Endothelial cell of umbilical vein (primary cell): ENCODE measurements at regions not wholly inside any gene's neighbourhood (a gene's known extent, or its start where the extent isn't known, plus 50 kb on each side); places are given as distances from the start of the nearest gene placed in this dataset.

Experiments used
- BruUV-seq: library from RNA; stranded (reverse); fragments of 400-500 nt; replicated peaks from 2 replicates; lab custom pipeline; 2021; lab: Mats Ljungman, UMichigan
- CTCF ChIA-PET: fragments of 300-600, 350-600 bp; sonication (Branson Sonifier 250); formaldehyde crosslinking; loops from one replicate; lab custom pipeline; 2021; ENCODE audit warnings: antibody characterized with exemption, inconsistent platforms; lab: Charles Lee
- POLR2A ChIA-PET: fragments of 300-600, 350-600 bp; sonication (Branson Sonifier 250); formaldehyde crosslinking; loops from one replicate; lab custom pipeline; 2021; ENCODE audit warnings: antibody characterized with exemption, inconsistent platforms; lab: Charles Lee
- DNase-seq: peaks from one replicate; pipeline ENCODE4 v3.0.0-alpha.2; 2011; ENCODE audit warnings: low read depth, low spot score
- FAIRE-seq: peaks from 2 replicates; lab custom pipeline; 2011; peaks lifted over from hg19 to GRCh38; lab: Jason Lieb, UNC
- H2AFZ ChIP-seq: 2 replicates; pipeline ENCODE4 v1.6.0; 2012; ENCODE audit warnings: low read depth, low read length, control low read depth, inconsistent platforms
- H3K27ac ChIP-seq: 2 replicates; pipeline ENCODE4 v1.5.1; 2011; ENCODE audit warnings: low read depth, mild to moderate bottlenecking, control low read depth, low read length, moderate library complexity; ENCODE audit not compliant: insufficient read depth
- H3K27me3 ChIP-seq, 2 experiments: 2 replicates each; pipeline versions ENCODE4 v1.6.0 to v1.6.1; 2011; ENCODE audit warnings: low read length in 2 of 2, mixed read lengths in 1 of 2; ENCODE audit not compliant: control insufficient read depth in 2 of 2, insufficient read depth in 2 of 2
- H3K36me3 ChIP-seq, 2 experiments: 2 replicates in 1 of 2; 3 replicates in 1 of 2; pipeline ENCODE4 v1.5.1; 2011; ENCODE audit warnings: low read length in 2 of 2, mild to moderate bottlenecking in 1 of 2, moderate library complexity in 1 of 2; ENCODE audit not compliant: control insufficient read depth in 2 of 2, insufficient read depth in 2 of 2; ENCODE audit errors: extremely low read depth in 1 of 2
- H3K4me1 ChIP-seq: 3 replicates; pipeline ENCODE4 v1.5.1; 2011; ENCODE audit warnings: mild to moderate bottlenecking, low read length; ENCODE audit not compliant: control insufficient read depth, insufficient read depth; ENCODE audit errors: extremely low read depth
- H3K4me2 ChIP-seq: 2 replicates; pipeline ENCODE4 v1.6.1; 2011; ENCODE audit warnings: low read length, control low read depth, mixed read lengths; ENCODE audit not compliant: insufficient read depth
- H3K4me3 ChIP-seq, 3 experiments: fragments of 200-600 bp in 1 of 3; sonication (generic), shearing (Covaris generic) in 1 of 3; replicated peaks in 1 of 3; 2 replicates each; pipeline ENCODE4 v1.5.1; 2011 to 2016; ENCODE audit warnings: control low read depth in 3 of 3, low read length in 3 of 3, mild to moderate bottlenecking in 2 of 3, inconsistent platforms in 1 of 3, low read depth in 1 of 3, moderate library complexity in 1 of 3; ENCODE audit not compliant: insufficient read depth in 1 of 3
- H3K79me2 ChIP-seq: 2 replicates; pipeline ENCODE4 v1.6.0; 2012; ENCODE audit warnings: low read length, inconsistent platforms; ENCODE audit not compliant: control insufficient read depth, insufficient read depth
- H3K9ac ChIP-seq: replicated peaks from 2 replicates; pipeline ENCODE3; 2011; ENCODE audit warnings: low read length, control low read depth; ENCODE audit not compliant: insufficient read depth; ENCODE audit errors: extremely low read depth
- H3K9me1 ChIP-seq: replicated peaks from 3 replicates; pipeline ENCODE4 v1.6.0; 2011; ENCODE audit warnings: mild to moderate bottlenecking, low read length; ENCODE audit not compliant: control insufficient read depth, insufficient read depth; ENCODE audit errors: extremely low read depth
- H3K9me3 ChIP-seq: replicated peaks from 2 replicates; pipeline ENCODE4 v1.5.1; 2012; ENCODE audit warnings: low read length, inconsistent platforms; ENCODE audit not compliant: control insufficient read depth, insufficient read depth
- H4K20me1 ChIP-seq: replicated peaks from 2 replicates; pipeline ENCODE3; 2011; ENCODE audit warnings: mild to moderate bottlenecking, low read length; ENCODE audit not compliant: control insufficient read depth, insufficient read depth; ENCODE audit errors: extremely low read depth
- CTCF ChIP-seq, 2 donors: IDR thresholded peaks; 1 replicate in 1 of 2; 2 replicates in 1 of 2; pipeline ENCODE4 v1.5.1; 2011; ENCODE audit warnings: low read length in 2 of 2, mild to moderate bottlenecking in 2 of 2, moderate library complexity in 2 of 2, control low read depth in 1 of 2, inconsistent platforms in 1 of 2, low read depth in 1 of 2; ENCODE audit not compliant: insufficient read depth in 1 of 2; ENCODE audit errors: extremely low read depth in 1 of 2
- EZH2 ChIP-seq: IDR thresholded peaks from 2 replicates; pipeline ENCODE4 v1.6.1; 2012; ENCODE audit warnings: borderline replicate concordance, low read depth, mild to moderate bottlenecking, moderate library complexity, low read length, inconsistent platforms; ENCODE audit not compliant: severe bottlenecking
- FOS ChIP-seq: IDR thresholded peaks from 2 replicates; pipeline ENCODE4 v1.6.1; 2011; ENCODE audit warnings: mild to moderate bottlenecking, low read length, moderate library complexity, borderline replicate concordance; ENCODE audit not compliant: insufficient read depth
- GATA2 ChIP-seq: IDR thresholded peaks from 2 replicates; pipeline ENCODE4 v1.7.0; 2011; ENCODE audit warnings: low read depth, mild to moderate bottlenecking, moderate library complexity, mixed read lengths, low read length; ENCODE audit not compliant: insufficient read length, insufficient read depth
- JUN ChIP-seq: IDR thresholded peaks from 2 replicates; pipeline ENCODE4 v1.6.1; 2011; ENCODE audit warnings: borderline replicate concordance, low read depth; ENCODE audit not compliant: insufficient read length, insufficient read depth
- MAX ChIP-seq: IDR thresholded peaks from 2 replicates; pipeline ENCODE4 v1.6.1; 2011; ENCODE audit not compliant: insufficient read depth, insufficient read length
- MYC ChIP-seq: IDR thresholded peaks from one replicate; pipeline ENCODE4 v1.6.1; 2011; ENCODE audit warnings: mild to moderate bottlenecking, low read depth, low read length
- POLR2A ChIP-seq: IDR thresholded peaks from 2 replicates; pipeline ENCODE4 v1.6.1; 2012; ENCODE audit warnings: low read depth, mild to moderate bottlenecking, control low read depth, low read length
- POLR2AphosphoS5 ChIP-seq: IDR thresholded peaks from 2 replicates; pipeline ENCODE4 v1.6.1; 2012; ENCODE audit warnings: low read depth, mild to moderate bottlenecking, control low read depth, low read length, moderate library complexity; ENCODE audit not compliant: insufficient read depth
- dilution Hi-C: fragments of 300-500 bp; cut with MboI; formaldehyde crosslinking; loops from one replicate; pipeline ENCODE4 v1.15.0; 2019; ENCODE audit warnings: low sequenced_read_pairs; ENCODE audit not compliant: extremely low pct_ligation_motif_present
- intact Hi-C: fragments of 100-400 bp; cut with micrococcal nuclease; formaldehyde crosslinking; loops from one replicate; pipeline ENCODE4 v1.10.0; 2022

- no peak overlapping the region for H2AFZ ChIP-seq
- dilution Hi-C loops (no loop called here), intact Hi-C loops (no loop called here)
- CTCF ChIA-PET = interaction anchor here (0.6 kb wide), 1 partner anchor 1923 kb away, joined by 3 read pairs; no protein-coding TSS in a partner anchor
- H4K20me1 ChIP-seq = no peaks in the 10 kb centered on the region
- H3K9me1 ChIP-seq = no peaks in the 10 kb centered on the region
- no peaks in the 10 kb centered on the region for H3K27me3 ChIP-seq
- no peak overlapping the region for H3K4me3 ChIP-seq
- FAIRE-seq = no peak
- H3K36me3 ChIP-seq = no peaks in the 10 kb centered on the region
- no peak overlapping the region for H3K9ac ChIP-seq
- H3K4me1 ChIP-seq = peaks cover 5% of the 10 kb centered on the region
- H3K27ac ChIP-seq = no peak overlapping the region
- POLR2A ChIA-PET = no interaction called here
- H3K9me3 ChIP-seq = no peaks in the 10 kb centered on the region
- TF ChIP-seq JUN (no peak), POLR2A (no peak), MAX (no peak), MYC (no peak), GATA2 (no peak), EZH2 (no peak), FOS (no peak), POLR2AphosphoS5 (no peak), CTCF (IDR thresholded peaks at IDR 0.05; ENCODE audit: extremely low read depth in 1 of 2, insufficient read depth in 1 of 2, low read depth in 1 of 2, low read length in 2 of 2) (no peak)
- no peak overlapping the region for H3K4me2 ChIP-seq
- no peaks in the 10 kb centered on the region for H3K79me2 ChIP-seq
- no peak for DNase-seq
- BruUV-seq = no TSS peak
These were observed 843.0 kb downstream of the PCDH17 start for GRCh38 chr13:58474581-58474980.
